HEK293 (cell line): ENCODE measurements at regions not wholly inside any gene's neighbourhood (a gene's known extent, or its start where the extent isn't known, plus 50 kb on each side); places are given as distances from the start of the nearest gene placed in this dataset.

ENCODE experiments used
- CTCF ChIA-PET: fragments of 350-600 bp; formaldehyde crosslinking; extraction: SDS; loops from one replicate; lab custom pipeline; 2021; ENCODE audit warnings: antibody characterized with exemption; lab: Yijun Ruan, JAX
- POLR2A ChIA-PET: fragments of 300-600 bp; formaldehyde crosslinking; extraction: SDS; loops from one replicate; lab custom pipeline; 2020; ENCODE audit warnings: antibody characterized with exemption, inconsistent platforms; lab: Yijun Ruan, JAX
- H3K27ac ChIP-seq: fragments of 200-500 bp; sonication (Bioruptor generic); 2 replicates; pipeline ENCODE4 v1.5.1; 2014; ENCODE audit warnings: low read depth, low read length, control low read depth, inconsistent platforms; ENCODE audit errors: extremely low read depth
- H3K36me3 ChIP-seq, 2 experiments: fragments of 200-500 bp in 1 of 2; sonication (Bioruptor generic) in 1 of 2; 1 replicate in 1 of 2; 2 replicates in 1 of 2; pipeline ENCODE4 v1.5.1; 2014 to 2017; ENCODE audit warnings: inconsistent platforms in 2 of 2, low read length in 2 of 2; ENCODE audit not compliant: control insufficient read depth in 2 of 2, insufficient read depth in 1 of 2
- H3K4me1 ChIP-seq: fragments of 200-500 bp; sonication (Bioruptor generic); 2 replicates; pipeline ENCODE4 v1.5.1; 2014; ENCODE audit warnings: mild to moderate bottlenecking, low read length, inconsistent platforms; ENCODE audit not compliant: control insufficient read depth, insufficient read depth
- H3K4me3 ChIP-seq: 2 replicates; pipeline ENCODE4 v1.5.1; 2011; ENCODE audit warnings: low read depth, mild to moderate bottlenecking, control low read depth, low read length, moderate library complexity
- H3K9me3 ChIP-seq: fragments of 200-500 bp; sonication (Bioruptor generic); 2 replicates; pipeline ENCODE4 v1.5.1; 2014; ENCODE audit warnings: low read depth, low read length, inconsistent platforms; ENCODE audit not compliant: control insufficient read depth, insufficient read depth
- GLI2 ChIP-seq: fragments of 450-650 bp; formaldehyde crosslinking; IDR thresholded peaks from 2 replicates; pipeline ENCODE4; 2017; ENCODE audit warnings: missing biosample characterization, missing genetic modification characterization, low read depth, borderline replicate concordance
- GLI4 ChIP-seq: fragments of 450-650 bp; formaldehyde crosslinking; IDR thresholded peaks from 2 replicates; pipeline ENCODE4 v1.5.1; 2016; ENCODE audit warnings: missing biosample characterization, missing genetic modification characterization
- HOXD13 ChIP-seq: sonication (generic); formaldehyde crosslinking; IDR thresholded peaks from 2 replicates; pipeline ENCODE4 v1.8.0; 2022; ENCODE audit warnings: missing genetic modification reagents, borderline replicate concordance
- KLF1 ChIP-seq: fragments of 450-650 bp; formaldehyde crosslinking; IDR thresholded peaks from 2 replicates; pipeline ENCODE4 v1.5.1; 2016; ENCODE audit warnings: missing biosample characterization, missing genetic modification characterization
- KLF10 ChIP-seq: fragments of 450-650 bp; IDR thresholded peaks from 2 replicates; pipeline ENCODE4 v1.5.1; 2018; ENCODE audit warnings: missing biosample characterization, mild to moderate bottlenecking, missing genetic modification characterization
- PRDM2 ChIP-seq: fragments of 450-650 bp; formaldehyde crosslinking; IDR thresholded peaks from 2 replicates; pipeline ENCODE4 v1.5.1; 2016; ENCODE audit warnings: missing biosample characterization, missing genetic modification characterization, borderline replicate concordance
- SETDB1 ChIP-seq: IDR thresholded peaks from one replicate; pipeline ENCODE4 v1.6.1; 2017; ENCODE audit warnings: mild to moderate bottlenecking, low read length, moderate library complexity, mixed read lengths; ENCODE audit not compliant: insufficient read length
- SP2 ChIP-seq: fragments of 450-650 bp; formaldehyde crosslinking; IDR thresholded peaks from 2 replicates; pipeline ENCODE4 v1.5.1; 2016; ENCODE audit warnings: missing biosample characterization, missing genetic modification characterization
- ZBTB44 ChIP-seq: fragments of 450-650 bp; IDR thresholded peaks from 2 replicates; pipeline ENCODE4 v1.5.1; 2018; ENCODE audit warnings: missing biosample characterization, mild to moderate bottlenecking, missing genetic modification characterization
- ZBTB8A ChIP-seq: fragments of 450-650 bp; formaldehyde crosslinking; IDR thresholded peaks from 2 replicates; pipeline ENCODE4 v1.5.1; 2016; ENCODE audit warnings: missing biosample characterization, missing genetic modification characterization
- ZFP37 ChIP-seq: fragments of 450-650 bp; formaldehyde crosslinking; IDR thresholded peaks from 2 replicates; pipeline ENCODE4 v1.5.1; 2016; ENCODE audit warnings: missing biosample characterization, missing genetic modification characterization
- ZNF24 ChIP-seq: fragments of 450-650 bp; formaldehyde crosslinking; IDR thresholded peaks from 2 replicates; pipeline ENCODE4 v1.5.1; 2016; ENCODE audit warnings: missing biosample characterization, missing genetic modification characterization
- ZNF350 ChIP-seq: fragments of 450-650 bp; formaldehyde crosslinking; IDR thresholded peaks from 2 replicates; pipeline ENCODE4 v1.5.0; 2017; ENCODE audit warnings: missing biosample characterization, mild to moderate bottlenecking, missing genetic modification characterization
- ZNF48 ChIP-seq: fragments of 450-650 bp; formaldehyde crosslinking; IDR thresholded peaks from 2 replicates; pipeline ENCODE4 v1.5.1; 2016; ENCODE audit warnings: missing biosample characterization, missing genetic modification characterization
- ZNF488 ChIP-seq: fragments of 450-650 bp; formaldehyde crosslinking; IDR thresholded peaks from 2 replicates; pipeline ENCODE4 v1.5.1; 2016; ENCODE audit warnings: missing biosample characterization, missing genetic modification characterization
- ZNF514 ChIP-seq: fragments of 450-650 bp; formaldehyde crosslinking; IDR thresholded peaks from 2 replicates; pipeline ENCODE4 v1.5.1; 2016; ENCODE audit warnings: missing biosample characterization, missing genetic modification characterization
- ZNF530 ChIP-seq: fragments of 450-650 bp; formaldehyde crosslinking; IDR thresholded peaks from 2 replicates; pipeline ENCODE4 v1.5.1; 2016; ENCODE audit warnings: low read depth, missing biosample characterization, missing genetic modification characterization
- ZNF555 ChIP-seq: fragments of 450-650 bp; formaldehyde crosslinking; conservative IDR thresholded peaks from 2 replicates; pipeline ENCODE4 v1.5.1; 2017; ENCODE audit warnings: missing biosample characterization, mild to moderate bottlenecking, missing genetic modification characterization, inconsistent platforms
- ZNF558 ChIP-seq: fragments of 450-650 bp; formaldehyde crosslinking; IDR thresholded peaks from 2 replicates; pipeline ENCODE4 v1.5.1; 2016; ENCODE audit warnings: missing biosample characterization, missing genetic modification characterization
- ZNF561 ChIP-seq: fragments of 450-650 bp; IDR thresholded peaks from 2 replicates; pipeline ENCODE4 v1.5.1; 2018; ENCODE audit warnings: missing biosample characterization, missing genetic modification characterization, borderline replicate concordance
- ZNF571 ChIP-seq: fragments of 450-650 bp; formaldehyde crosslinking; IDR thresholded peaks from 2 replicates; pipeline ENCODE4 v1.5.0; 2017; ENCODE audit warnings: missing biosample characterization, missing genetic modification characterization
- ZNF792 ChIP-seq: fragments of 450-650 bp; formaldehyde crosslinking; IDR thresholded peaks from 2 replicates; pipeline ENCODE4 v1.5.1; 2016; ENCODE audit warnings: missing biosample characterization, missing genetic modification characterization

GRCh38 chr7:22571766-22572165, 71.8 kb upstream of the STEAP1B start:
- TF ChIP-seq ZNF530 = no peak
- no peak for TF ChIP-seq GLI4 (tag by site-specific recombination)
- no peak for TF ChIP-seq ZBTB8A (tag by site-specific recombination)
- TF ChIP-seq PRDM2 (tag by site-specific recombination) = no peak
- no peak for TF ChIP-seq ZNF792
- TF ChIP-seq ZNF514 (tag by site-specific recombination) = no peak
- no peak for TF ChIP-seq SETDB1
- TF ChIP-seq ZNF558 (tag by site-specific recombination) = no peak
- no peak for TF ChIP-seq ZFP37
- no peak for TF ChIP-seq ZNF48 (tag by site-specific recombination)
- TF ChIP-seq KLF1 (tag by site-specific recombination) = no peak
- no peak for TF ChIP-seq KLF10 (tag by site-specific recombination)
- TF ChIP-seq ZNF350 = no peak
- TF ChIP-seq ZBTB44 (tag by site-specific recombination) = no peak
- TF ChIP-seq ZNF561 (tag by site-specific recombination) = no peak
- TF ChIP-seq HOXD13 (CRISPR knock-in tag) = no peak
- TF ChIP-seq ZNF488 (tag by site-specific recombination) = no peak
- no peak for TF ChIP-seq SP2
- POLR2A ChIA-PET = no interaction called here
- Histone ChIP-seq H3K4me3 (no peak overlapping the region), H3K27ac (no peak overlapping the region), H3K36me3 (no peaks in the 10 kb centered on the region), H3K4me1 (no peaks in the 10 kb centered on the region), H3K9me3 (no peaks in the 10 kb centered on the region)
- CTCF ChIA-PET = interaction anchor here (1.4 kb wide), 1 partner anchor 11 kb away, joined by 6 read pairs; no protein-coding TSS in a partner anchor

- Histone ChIP-seq H3K4me3 (no peak overlapping the region), H3K9me3 (no peaks in the 10 kb centered on the region), H3K4me1 (no peaks in the 10 kb centered on the region), H3K27ac (no peak overlapping the region), H3K36me3 (no peaks in the 10 kb centered on the region)
- ChIA-PET POLR2A (no interaction called here), CTCF (no interaction called here)
- no peak for TF ChIP-seq ZNF24 (tag by site-specific recombination)
- no peak for TF ChIP-seq ZNF571
- no peak for TF ChIP-seq ZNF555
- TF ChIP-seq GLI2 (tag by site-specific recombination) = no peak
These were observed 69.8 kb upstream of the STEAP1B start for GRCh38 chr7:22569586-22570321.
